AG08396 (cell line): ENCODE measurements at regions not wholly inside any gene's neighbourhood (a gene's known extent, or its start where the extent isn't known, plus 50 kb on each side); places are given as distances from the start of the nearest gene placed in this dataset.
"Not testable (repeated sequence)": the region's sequence is repeated elsewhere in the genome, so short reads cannot be mapped to it uniquely, and the experiment has no call there.

Source experiments
- DNase-seq: peaks from one replicate; pipeline ENCODE4 v3.0.0; 2012; ENCODE audit warnings: low spot score, mixed read lengths

DNA sequence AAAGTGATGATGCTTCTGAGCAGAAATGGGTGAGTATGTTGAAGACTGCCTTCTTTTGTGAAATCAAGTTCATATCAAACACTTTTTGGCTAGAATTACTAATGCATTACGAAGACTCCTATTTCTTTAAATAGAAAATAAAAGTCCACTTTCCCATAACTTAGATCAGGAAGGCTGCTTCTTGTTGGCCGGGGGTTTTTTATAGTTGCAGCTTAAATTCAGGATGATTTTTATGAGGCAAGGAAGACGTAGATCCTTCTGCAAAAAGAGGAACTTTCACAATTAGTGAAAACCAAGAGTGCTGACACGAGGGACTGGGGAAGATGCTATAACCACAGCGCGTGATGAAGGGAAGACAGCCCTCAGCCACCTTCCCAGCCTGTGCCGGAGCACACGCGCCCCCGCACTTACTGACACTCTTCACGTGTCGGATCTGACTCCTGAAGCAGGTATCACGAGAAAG lies 206.1 kb upstream of the PRDM1 start:
- DNase-seq: no peak

DNA sequence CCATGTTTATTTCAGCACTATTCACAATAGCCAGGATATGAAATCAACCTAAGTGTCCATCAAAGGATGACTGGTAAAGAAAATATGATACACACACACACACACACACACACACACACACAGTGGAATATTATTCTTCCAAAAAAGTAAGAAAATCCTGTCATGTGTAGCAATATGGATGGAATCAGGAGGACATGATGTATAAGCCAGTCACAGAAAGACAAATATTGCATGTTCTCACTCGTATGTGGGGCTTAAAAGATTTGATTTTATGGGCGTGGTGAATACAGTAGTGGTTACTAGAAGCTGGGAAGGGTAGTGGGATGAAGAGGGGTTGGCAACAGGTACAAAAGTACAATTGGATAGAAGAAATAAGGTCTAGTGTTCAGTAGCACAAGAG lies 207.0 kb upstream of the PRDM1 start:
- no peak for DNase-seq

DNA sequence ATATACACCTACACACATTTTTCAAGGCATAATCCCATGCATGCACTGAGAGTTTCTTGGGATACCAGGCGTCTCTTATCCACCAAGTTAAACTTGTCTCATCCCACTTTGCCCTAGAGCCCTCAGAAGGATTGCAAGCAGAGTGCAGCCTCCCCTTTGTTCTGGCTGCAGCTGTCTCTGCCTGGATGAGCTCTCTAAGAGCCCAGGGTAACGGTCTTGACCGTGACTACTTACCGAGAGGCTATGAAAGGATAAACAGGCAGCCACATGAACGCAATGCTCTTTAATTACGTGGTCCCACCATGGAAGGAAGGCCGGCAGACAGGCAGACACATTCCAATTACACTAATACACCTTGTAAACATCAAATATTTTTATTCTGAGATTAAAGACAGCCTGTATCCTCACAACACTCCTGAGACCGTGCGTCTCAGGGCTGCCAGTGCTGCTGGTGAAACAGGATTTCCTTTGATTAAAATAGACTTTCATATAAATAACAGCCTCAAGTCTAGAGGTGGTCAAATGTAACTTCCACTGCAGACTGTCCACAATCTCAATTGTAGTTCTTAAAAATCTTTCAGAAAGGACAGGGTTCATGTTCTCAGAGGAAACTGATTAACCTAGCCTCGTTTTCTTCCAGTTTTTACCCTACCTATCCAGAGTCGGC lies 210.0 kb upstream of the PRDM1 start:
- no peak for DNase-seq

DNA sequence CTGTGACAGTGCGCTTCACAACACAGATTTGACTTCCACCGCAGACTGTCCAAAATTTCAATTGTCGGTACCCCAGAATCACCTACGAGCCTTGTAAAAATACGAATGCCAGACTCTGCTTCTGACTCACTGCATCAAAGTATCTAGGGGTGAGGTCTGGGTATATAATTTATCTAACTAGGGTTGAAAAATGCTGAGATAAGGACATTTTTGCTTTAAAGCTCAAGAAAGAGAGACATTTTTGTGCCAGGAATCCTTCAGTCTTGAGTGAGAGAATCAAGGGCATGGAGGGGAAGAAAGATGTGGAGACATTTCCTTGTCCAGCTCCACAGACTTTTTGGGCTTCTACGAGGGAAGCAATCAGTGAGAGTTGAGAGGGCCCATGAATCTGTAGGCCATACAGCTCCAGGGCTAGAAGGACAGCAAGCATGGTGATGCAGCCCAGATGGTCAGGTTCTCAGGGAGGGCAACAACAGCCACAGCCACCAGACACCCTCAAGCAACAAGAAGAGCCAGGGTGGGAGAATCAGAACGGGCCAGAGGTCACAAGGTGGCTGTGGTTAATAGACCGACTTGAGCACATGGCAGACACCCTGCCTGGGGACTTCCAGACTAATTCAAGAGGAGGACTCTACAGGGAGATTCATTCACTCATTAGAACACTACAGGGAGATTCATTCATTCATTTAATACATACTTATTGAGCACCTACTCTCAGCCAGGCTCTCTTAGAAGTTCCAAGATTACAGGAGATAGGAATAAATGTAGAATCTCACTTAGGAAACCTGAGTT lies 211.1 kb upstream of the PRDM1 start:
- no peak for DNase-seq

DNA sequence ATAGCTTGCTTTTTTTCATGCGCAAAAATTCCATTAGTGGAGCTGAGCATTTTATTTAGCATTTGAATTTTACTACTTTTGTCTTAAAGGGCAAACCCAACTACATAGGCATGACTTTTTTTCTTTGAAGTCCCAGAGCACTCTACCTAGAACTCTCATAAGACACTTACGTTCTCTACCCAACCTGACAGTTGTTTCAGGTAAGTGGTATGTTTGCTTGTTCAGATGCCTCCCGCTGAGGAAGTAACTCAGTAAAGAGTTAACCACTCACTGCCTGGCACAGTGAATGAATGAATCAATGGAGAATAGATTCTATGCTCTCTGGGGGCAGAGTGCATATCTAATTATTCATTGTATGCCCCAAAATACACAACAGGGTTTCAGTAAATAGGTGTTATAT lies 212.3 kb upstream of the PRDM1 start:
- no peak for DNase-seq

DNA sequence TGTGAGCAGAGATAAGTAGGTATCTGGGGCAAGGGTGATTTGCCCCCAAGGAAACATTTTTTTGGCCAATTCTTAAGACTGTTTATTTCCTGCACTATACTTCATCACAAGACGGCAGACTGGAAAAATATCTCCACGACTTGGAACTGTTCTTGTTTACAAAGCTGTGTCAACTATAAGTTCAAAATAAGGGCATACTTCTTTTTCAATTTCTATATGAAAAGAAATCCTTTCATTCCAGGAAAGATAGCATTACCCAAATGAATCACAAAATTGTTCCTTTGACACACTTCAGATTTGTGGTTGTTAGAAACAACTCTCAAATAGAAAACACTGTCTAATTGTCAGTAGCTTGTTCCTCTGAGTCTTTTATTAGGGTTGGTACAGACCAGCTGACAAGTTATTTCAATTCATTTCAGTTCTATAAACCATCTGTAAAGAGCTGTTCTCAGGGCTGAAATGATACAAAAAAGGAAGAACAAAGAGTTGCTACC lies 212.9 kb upstream of the PRDM1 start:
- no peak for DNase-seq

DNA sequence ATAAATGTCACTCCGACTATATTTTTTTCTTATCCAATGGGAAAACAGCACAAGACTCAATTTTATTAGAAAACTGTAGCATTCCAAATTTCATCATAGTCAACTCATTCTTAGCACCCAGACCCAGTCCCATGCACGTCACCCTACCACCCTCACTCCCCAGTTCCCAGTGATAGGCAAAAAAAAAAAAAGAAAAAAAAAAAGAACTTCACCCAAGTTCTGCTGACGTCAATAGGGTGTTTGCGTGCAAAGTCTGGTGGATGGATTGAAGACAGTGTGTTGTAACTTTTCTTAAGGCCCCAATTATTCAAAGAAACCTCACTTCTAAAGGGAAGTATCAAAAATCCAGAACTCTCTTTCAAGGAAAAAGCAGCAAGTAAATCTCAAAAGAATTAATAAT lies 213.9 kb upstream of the PRDM1 start:
- no peak for DNase-seq

DNA sequence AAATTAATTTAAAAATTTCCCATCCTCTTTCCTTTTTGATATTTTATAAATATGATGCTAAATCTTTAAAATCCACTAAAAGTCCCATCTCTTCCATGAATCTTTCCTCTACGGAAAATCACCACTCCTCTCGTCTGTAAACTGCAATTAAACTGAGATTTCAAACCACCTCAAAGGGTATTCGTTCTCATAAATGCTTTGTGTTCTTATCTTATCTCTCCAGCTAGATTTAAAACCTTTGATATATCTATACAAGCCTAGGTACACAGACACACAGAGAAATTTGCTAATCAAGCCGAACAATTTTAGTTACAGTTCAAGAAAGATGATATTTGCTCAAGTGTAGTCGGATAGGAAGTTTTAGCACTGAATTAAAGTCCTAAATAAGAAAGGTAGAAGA lies 214.6 kb upstream of the PRDM1 start:
- DNase-seq: no peak

DNA sequence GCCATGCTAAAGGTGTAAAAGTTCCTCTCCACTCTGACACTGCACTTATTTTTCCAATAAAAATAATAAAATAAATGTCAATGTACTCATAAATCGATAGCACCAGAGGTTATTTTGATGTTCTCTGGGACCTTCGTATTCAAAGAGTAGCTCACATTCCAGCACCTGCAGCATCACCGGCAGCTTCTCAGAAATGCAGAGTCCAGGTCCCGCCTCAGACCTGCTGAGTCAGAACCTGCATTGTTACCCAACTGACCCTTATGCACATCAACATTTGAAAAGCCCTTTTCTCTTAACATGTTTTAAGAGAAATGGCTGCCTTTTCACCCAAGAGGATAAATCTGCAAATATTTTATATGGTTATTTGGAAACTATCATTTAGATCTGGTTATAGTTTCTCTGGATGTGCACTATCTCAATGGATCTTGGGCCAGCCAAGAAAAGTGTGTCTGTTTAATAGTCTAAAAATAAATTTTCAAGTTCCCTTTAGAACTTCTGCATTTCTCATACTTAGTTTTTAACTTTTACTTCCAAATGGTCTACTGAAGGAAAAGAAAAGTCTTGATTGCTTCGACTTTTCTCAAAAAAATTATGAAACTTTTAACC lies 216.2 kb upstream of the PRDM1 start:
- no peak for DNase-seq

DNA sequence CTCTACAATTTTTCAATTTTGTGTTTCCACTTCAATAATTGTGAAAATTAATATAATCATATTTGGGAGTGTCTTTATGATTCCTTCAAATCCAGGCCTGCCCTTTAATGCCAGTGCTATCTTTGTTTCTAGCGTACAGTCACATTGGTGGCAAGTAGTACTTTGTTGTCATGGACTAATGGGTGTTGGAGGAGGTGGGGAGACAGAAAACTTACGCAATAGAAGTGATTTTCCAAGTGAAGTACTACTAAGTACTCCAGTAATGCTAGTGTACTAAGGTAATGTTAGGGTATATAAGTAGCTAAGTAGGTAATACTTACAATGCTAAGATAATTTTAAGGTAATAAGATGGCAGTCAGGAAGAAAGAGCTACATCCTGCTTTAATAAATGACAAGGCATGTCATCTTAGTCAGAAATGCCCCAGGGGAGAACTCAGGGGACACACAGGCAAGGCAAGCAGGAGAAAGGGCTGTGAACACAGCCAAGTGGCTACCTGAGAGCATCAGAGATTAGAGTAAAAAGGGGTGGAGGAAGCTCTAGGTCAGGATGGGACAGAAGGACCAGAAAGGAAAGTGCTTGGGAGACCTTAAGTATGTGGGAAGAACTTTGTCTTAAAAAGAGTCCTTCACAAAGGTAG lies 217.2 kb upstream of the PRDM1 start:
- no peak for DNase-seq

DNA sequence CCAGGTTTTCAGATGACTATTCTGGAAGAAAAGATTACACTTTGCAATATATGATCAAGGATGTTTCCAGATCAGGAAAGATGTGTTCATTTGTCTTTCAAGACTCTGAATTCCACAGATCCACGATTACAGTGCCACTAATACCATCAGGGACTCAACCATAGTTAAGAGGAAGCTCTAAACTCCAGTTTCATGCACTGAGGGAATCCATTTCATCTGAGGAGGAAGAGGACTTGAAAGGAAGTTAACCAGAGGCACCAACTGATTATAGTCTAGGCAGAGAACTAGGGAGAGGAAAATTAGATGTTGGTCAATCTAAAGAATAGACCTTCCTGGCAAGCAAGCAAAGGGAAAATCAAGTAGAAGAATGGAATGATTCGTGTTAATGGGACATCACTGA lies 218.3 kb upstream of the PRDM1 start:
- no peak for DNase-seq

DNA sequence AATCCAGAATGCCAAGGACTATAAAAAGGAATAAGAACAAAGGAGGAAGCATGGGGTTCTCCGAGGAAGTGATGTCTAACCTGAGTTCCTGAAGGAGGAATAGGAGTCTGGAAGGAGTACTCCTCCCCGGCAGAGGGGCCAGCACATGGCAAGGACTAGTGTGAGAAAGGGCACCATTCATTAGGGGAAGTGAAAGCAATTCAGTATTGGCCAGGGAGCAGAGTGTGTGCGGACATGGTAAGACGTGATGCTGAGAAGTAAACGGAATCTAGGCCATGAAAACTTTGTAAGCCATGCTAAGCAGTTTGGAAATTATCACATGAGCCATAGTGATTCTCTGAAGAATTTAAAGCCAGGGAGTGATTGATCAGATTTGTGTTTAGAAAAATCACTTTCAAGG lies 218.9 kb upstream of the PRDM1 start:
- no peak for DNase-seq

DNA sequence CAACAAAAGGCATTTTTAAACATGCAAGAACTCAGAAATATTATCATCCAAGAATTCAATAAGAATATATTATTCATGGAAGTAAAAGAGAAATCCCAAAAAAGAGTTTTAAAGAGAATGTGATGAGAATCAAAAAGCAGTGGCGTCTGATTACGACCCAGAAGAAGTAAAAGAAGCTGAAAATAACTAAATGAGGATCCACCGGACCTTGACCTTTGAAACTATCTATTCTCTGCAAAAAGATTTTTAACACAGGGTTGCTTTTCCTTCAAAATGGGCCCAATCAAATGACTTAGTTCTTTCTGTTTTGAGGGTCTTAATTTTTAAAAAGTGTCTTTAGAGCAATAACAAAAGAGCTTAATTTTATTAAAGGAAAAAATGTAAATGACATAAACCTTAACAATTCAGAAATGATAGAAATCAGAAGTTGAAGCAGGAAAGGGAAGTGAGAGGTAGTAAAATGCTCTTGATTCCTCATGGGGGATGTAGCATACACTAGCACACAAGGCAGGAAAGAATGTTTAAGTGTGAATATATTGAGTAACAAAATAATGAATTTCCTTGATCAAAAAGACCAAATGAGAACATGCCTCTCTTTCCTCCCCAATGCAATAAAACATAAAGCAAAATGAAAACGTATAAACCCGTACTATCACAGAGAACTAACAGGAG lies 223.1 kb upstream of the PRDM1 start:
- no peak for DNase-seq

DNA sequence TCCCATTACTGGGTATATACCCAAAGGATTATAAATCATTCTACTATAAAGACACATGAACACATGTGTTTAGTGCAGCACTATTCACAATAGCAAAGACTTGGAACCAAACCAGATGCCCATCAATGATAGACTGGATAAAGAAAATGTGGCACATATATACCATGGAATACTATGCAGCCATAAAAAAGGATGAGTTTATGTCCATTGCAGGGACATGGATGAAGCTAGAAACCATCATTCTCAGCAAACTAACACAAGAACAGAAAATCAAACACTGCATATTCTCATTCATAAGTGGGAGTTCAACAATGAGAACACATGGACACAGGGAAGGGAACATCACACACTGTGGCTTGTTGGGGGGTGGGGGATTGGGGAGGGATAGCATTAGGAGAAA lies 225.2 kb upstream of the PRDM1 start:
- not testable (repeated sequence) for DNase-seq

DNA sequence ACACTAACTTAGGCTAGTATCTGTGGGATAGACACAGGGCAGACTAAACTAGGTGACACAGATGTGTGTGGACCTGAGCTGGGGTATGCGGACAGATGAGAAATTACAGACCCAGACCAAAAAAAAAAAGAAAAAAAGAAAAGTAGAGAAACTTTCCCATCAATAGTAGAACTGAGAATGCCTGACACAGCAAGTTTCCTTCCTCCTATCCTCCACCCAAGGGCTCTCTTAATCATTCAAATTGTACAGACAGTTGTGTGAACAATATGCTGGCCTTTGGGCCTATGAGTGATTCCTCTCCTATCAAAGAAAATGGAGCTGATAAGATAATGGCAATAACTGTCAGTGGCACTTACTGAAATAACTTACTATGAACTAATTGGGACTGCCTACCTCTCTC lies 226.7 kb upstream of the PRDM1 start:
- no peak for DNase-seq

DNA sequence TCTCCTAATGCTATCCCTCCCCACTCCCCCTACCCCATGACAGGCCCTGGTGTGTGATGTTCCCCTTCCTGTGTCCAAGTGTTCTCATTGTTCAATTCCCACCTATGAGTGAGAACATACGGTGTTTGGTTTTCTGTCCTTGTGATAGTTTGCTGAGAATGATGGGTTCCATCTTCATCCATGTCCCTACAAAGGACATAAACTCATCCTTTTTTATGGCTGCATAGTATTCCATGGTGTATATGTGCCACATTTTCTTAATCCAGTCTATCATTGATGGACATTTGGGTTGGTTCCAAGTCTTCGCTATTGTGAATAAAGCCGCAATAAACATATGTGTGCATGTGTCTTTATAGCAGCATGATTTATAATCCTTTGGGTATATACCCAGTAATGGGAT lies 227.5 kb upstream of the PRDM1 start:
- DNase-seq: not testable (repeated sequence)

DNA sequence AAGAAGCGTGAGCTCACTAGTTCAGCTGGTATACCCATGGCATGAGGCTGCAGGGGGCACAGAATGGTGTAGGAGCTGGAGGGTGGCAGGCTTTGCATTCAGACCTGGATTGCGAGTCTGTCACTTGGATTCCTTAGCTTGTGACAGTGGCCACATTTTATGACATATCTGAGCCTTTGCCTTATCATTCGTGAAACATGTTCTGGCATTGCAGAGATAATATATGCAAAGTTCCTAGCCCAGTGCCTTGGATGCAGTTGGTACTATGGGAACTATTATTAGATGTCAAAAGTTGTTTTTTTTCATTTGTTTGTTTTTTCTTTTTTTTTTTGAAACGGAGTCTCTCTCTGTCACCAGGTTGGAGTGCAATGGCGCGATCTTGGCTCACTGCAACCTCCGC lies 230.7 kb upstream of the PRDM1 start:
- DNase-seq: no peak

DNA sequence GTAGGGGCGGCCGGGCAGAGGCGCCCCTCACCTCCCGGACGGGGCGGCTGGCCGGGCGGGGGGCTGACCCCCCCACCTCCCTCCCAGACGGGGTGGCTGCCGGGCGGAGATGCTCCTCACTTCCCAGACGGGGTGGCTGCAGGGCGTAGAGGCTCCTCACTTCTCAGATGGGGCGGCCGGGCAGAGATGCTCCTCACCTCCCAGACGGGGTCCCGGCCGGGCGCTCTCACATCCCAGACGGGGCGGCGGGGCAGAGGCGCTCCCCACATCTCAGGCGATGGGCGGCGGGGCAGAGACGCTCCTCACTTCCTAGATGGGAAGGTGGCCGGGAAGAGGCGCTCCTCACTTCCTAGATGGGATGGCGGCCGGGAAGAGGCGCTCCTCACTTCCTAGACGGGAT lies 232.2 kb upstream of the PRDM1 start:
- not testable (repeated sequence) for DNase-seq

DNA sequence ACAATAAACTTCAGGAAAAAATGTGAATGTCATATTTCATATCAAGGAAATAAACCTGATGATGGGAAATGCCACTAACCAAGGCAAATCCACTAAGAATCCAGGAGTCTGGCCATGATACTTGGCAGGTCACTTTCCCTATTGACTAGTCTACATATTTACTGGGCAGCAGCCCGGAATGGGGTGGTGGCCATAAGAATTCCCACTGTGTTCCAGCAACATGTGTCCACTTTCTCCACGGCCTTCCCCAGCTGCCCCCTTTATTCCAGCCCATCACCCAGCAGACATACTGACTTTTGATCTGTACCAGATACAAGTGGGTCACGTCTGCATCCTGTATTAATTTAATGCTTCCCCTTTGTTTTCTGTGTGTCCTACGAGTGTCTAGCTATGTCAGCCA lies 234.5 kb upstream of the PRDM1 start:
- no peak for DNase-seq

DNA sequence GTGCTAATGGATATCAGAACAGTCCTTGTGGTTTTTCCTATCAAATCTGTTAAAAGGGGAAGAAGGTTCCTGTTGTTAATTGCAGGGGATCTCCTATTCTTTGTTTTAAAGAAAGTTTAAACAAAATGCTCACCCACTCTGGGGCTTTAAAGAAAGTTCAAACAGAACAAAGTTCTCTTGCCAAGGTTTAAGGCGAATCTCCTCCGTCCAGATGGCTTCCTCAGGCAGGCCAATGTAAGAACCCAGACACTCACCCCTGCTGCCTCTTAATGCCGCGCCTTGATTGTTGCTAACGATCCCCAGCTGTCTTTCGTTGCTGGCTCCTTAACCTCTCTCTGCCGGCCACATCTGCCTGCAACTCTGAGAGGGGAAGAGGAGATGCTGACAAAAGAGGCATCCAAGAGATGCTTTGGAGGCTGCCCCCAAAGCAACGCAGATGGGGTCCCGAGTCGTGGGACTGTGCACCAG lies 235.0 kb upstream of the PRDM1 start:
- DNase-seq: peak; percentile 27

DNA sequence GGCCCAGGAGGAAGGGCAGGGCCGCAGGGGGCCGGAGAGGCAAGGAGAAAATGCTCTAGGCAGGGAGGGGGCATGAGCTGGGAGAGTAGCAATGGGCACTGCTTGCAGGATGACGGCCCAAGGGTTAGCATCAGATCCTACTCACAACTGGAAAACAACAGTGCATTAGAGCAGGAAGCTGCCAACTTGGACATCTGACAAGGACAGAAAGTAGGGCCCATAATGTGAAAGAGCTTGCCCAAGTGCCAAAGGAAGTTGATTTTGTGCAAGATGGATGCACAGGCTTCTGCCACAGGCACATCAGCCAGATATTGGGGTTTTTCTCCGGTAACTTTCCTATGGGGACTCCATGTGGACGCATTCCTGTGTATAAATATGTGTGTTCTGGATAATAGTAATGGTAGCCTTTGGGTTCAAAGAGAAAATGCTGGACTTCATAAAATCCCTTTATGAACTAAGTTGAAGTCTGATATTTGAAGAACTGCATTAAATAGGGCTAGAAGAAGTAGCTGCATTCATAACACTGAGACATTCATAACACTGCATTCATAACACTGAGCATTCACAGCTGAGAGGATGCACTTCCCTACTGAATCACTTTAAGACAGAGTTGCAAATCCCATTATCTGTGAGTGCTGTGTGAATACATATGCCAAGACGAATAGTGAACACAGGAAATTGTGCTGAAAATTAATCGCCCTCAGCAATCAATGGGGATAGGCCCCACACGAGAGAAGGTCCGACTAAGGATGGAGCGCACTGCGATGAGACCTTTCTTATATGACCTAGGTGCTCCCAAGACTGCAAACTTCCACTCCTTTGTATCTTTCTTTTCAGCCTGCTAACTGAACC lies 235.6 kb upstream of the PRDM1 start:
- DNase-seq: no peak
